IMR-90 (cell line): ENCODE measurements at regions not wholly inside any gene's neighbourhood (a gene's known extent, or its start where the extent isn't known, plus 50 kb on each side); places are given as distances from the start of the nearest gene placed in this dataset.

Experiments used
- ATAC-seq: fragments of 200-7000 bp; cut with Tn5 transposase; 2 replicates; pipeline ENCODE4 v1.9.1; 2020; ENCODE audit warnings: low read depth, mild to moderate bottlenecking, moderate library complexity
- BruUV-seq: library from RNA; stranded (reverse); fragments of 400-500 nt; replicated peaks from 2 replicates; lab custom pipeline; 2021; lab: Mats Ljungman, UMichigan
- CTCF ChIA-PET: fragments of 300-600 bp; formaldehyde crosslinking; extraction: SDS; loops from one replicate; lab custom pipeline; 2021; ENCODE audit warnings: antibody characterized with exemption; lab: Yijun Ruan, JAX
- POLR2A ChIA-PET: fragments of 300-600 bp; sonication (Branson Sonifier 250); formaldehyde crosslinking; loops from one replicate; lab custom pipeline; 2022; ENCODE audit warnings: antibody characterized with exemption; ENCODE audit not compliant: unreplicated experiment; lab: Charles Lee
- DNase-seq: peaks from one replicate; pipeline ENCODE4 v3.0.0; 2013
- H2AFZ ChIP-seq: replicated peaks from 2 replicates; pipeline ENCODE3; 2013; ENCODE audit warnings: low read length, mild to moderate bottlenecking; ENCODE audit not compliant: poor library complexity
- H2AK5ac ChIP-seq: 2 replicates; pipeline ENCODE4 v1.6.1; 2013; ENCODE audit warnings: low read depth, low read length, inconsistent platforms
- H2AK9ac ChIP-seq: replicated peaks from 2 replicates; pipeline ENCODE3; 2013; ENCODE audit warnings: mild to moderate bottlenecking, low read depth, low read length, moderate library complexity; ENCODE audit not compliant: poor library complexity
- H2BK120ac ChIP-seq: 2 replicates; pipeline ENCODE4 v1.6.1; 2013; ENCODE audit warnings: low read depth, low read length, inconsistent platforms
- H2BK15ac ChIP-seq: 3 replicates; pipeline ENCODE4 v1.6.1; 2013; ENCODE audit warnings: low read depth, low read length, inconsistent platforms
- H2BK20ac ChIP-seq: 2 replicates; pipeline ENCODE4 v1.6.1; 2013; ENCODE audit warnings: low read depth, mild to moderate bottlenecking, inconsistent platforms, low read length, moderate library complexity
- H2BK5ac ChIP-seq: 2 replicates; pipeline ENCODE4 v1.6.1; 2013; ENCODE audit warnings: mild to moderate bottlenecking, low read depth, low read length, inconsistent platforms; ENCODE audit not compliant: poor library complexity, severe bottlenecking
- H3K14ac ChIP-seq: replicated peaks from 2 replicates; pipeline ENCODE4 v1.6.1; 2013; ENCODE audit warnings: low read depth, low read length, inconsistent platforms
- H3K18ac ChIP-seq: 2 replicates; pipeline ENCODE4 v1.6.1; 2013; ENCODE audit warnings: low read depth, low read length, control low read depth
- H3K23ac ChIP-seq: 2 replicates; pipeline ENCODE4 v1.6.1; 2013; ENCODE audit warnings: low read depth, low read length, inconsistent platforms
- H3K27ac ChIP-seq: 2 replicates; pipeline ENCODE4 v1.5.1; 2013; ENCODE audit warnings: mild to moderate bottlenecking, control low read depth, low read length; ENCODE audit not compliant: insufficient read depth
- H3K27me3 ChIP-seq: 2 replicates; pipeline ENCODE4 v1.6.1; 2013; ENCODE audit warnings: low read length; ENCODE audit not compliant: control insufficient read depth, insufficient read depth
- H3K36me3 ChIP-seq: 2 replicates; pipeline ENCODE4 v1.6.1; 2013; ENCODE audit warnings: low read length, mixed read lengths; ENCODE audit not compliant: control insufficient read depth, insufficient read depth
- H3K4ac ChIP-seq: 2 replicates; pipeline ENCODE4 v1.6.1; 2013; ENCODE audit warnings: low read depth, low read length, inconsistent platforms
- H3K4me1 ChIP-seq: 2 replicates; pipeline ENCODE4 v1.6.1; 2013; ENCODE audit warnings: low read length, mixed read lengths; ENCODE audit not compliant: control insufficient read depth, insufficient read depth
- H3K4me2 ChIP-seq: 2 replicates; pipeline ENCODE4 v1.6.1; 2013; ENCODE audit warnings: low read depth, mild to moderate bottlenecking, control low read depth, low read length, moderate library complexity
- H3K4me3 ChIP-seq: 2 replicates; pipeline ENCODE4 v1.5.1; 2013; ENCODE audit warnings: low read depth, mild to moderate bottlenecking, control low read depth, low read length, moderate library complexity; ENCODE audit not compliant: insufficient read depth
- H3K56ac ChIP-seq: 2 replicates; pipeline ENCODE4 v1.6.1; 2013; ENCODE audit warnings: low read length, inconsistent platforms; ENCODE audit not compliant: insufficient read depth; ENCODE audit errors: extremely low read depth
- H3K79me1 ChIP-seq, 2 experiments: 2 replicates each; pipeline ENCODE4 v1.6.1; 2013; ENCODE audit warnings: low read length in 2 of 2, inconsistent platforms in 1 of 2, low read depth in 1 of 2
- H3K9ac ChIP-seq: 2 replicates; pipeline ENCODE4 v1.6.1; 2013; ENCODE audit warnings: low read depth, low read length, control low read depth
- H3K9me1 ChIP-seq: 2 replicates; pipeline ENCODE4 v1.6.1; 2013; ENCODE audit warnings: low read length, inconsistent platforms; ENCODE audit not compliant: insufficient read depth
- H3K9me3 ChIP-seq: 2 replicates; pipeline ENCODE4 v1.6.1; 2013; ENCODE audit warnings: low read length; ENCODE audit not compliant: control insufficient read depth, insufficient read depth
- H4K20me1 ChIP-seq: 2 replicates; pipeline ENCODE4 v1.6.1; 2013; ENCODE audit warnings: low read length, inconsistent platforms; ENCODE audit not compliant: insufficient read depth
- H4K5ac ChIP-seq: 2 replicates; pipeline ENCODE4 v1.6.1; 2013; ENCODE audit warnings: mild to moderate bottlenecking, low read depth, low read length, control low read depth
- H4K8ac ChIP-seq, 2 experiments: 2 replicates each; pipeline ENCODE4 v1.6.1; 2013; ENCODE audit warnings: low read depth in 2 of 2, low read length in 2 of 2, control low read depth in 1 of 2, inconsistent platforms in 1 of 2
- H4K91ac ChIP-seq: 2 replicates; pipeline ENCODE4 v1.6.1; 2013; ENCODE audit warnings: low read depth, low read length, inconsistent platforms; ENCODE audit not compliant: insufficient read depth
- BHLHE40 ChIP-seq: fragments of 150-350 bp; IDR thresholded peaks from 2 replicates; pipeline ENCODE4 v1.6.1; 2016; ENCODE audit warnings: mild to moderate bottlenecking, low read depth, low read length
- FOS ChIP-seq: fragments of 150-350 bp; IDR thresholded peaks from 2 replicates; pipeline ENCODE4 v1.6.1; 2016; ENCODE audit warnings: low read depth, low read length
- MAFK ChIP-seq: IDR thresholded peaks from 2 replicates; pipeline ENCODE4 v1.6.1; 2012; ENCODE audit warnings: low read depth, low read length, improper control_type of control experiment
- MAZ ChIP-seq: IDR thresholded peaks from 2 replicates; pipeline ENCODE4 v1.6.1; 2012; ENCODE audit warnings: low read depth, mild to moderate bottlenecking, low read length, improper control_type of control experiment, moderate library complexity, borderline replicate concordance
- NFE2L2 ChIP-seq: fragments of 150-350 bp; IDR thresholded peaks from 2 replicates; pipeline ENCODE4 v1.6.1; 2016; ENCODE audit warnings: low read depth, mild to moderate bottlenecking, low read length
- POLR2A ChIP-seq: IDR thresholded peaks from 2 replicates; pipeline ENCODE4 v1.6.1; 2012; ENCODE audit warnings: mild to moderate bottlenecking, low read depth, low read length
- RAD21 ChIP-seq: IDR thresholded peaks from 2 replicates; pipeline ENCODE4 v1.6.1; 2012; ENCODE audit warnings: low read length, improper control_type of control experiment
- RCOR1 ChIP-seq: IDR thresholded peaks from 2 replicates; pipeline ENCODE4 v1.6.1; 2012; ENCODE audit warnings: mild to moderate bottlenecking, low read length, improper control_type of control experiment; ENCODE audit not compliant: insufficient replicate concordance
- RFX5 ChIP-seq: IDR thresholded peaks from 2 replicates; pipeline ENCODE4 v1.8.0; 2012; ENCODE audit warnings: low read depth, mild to moderate bottlenecking, low read length, moderate library complexity
- SMC3 ChIP-seq: fragments of 150-350 bp; IDR thresholded peaks from 2 replicates; pipeline ENCODE4 v1.6.1; 2016; ENCODE audit warnings: low read depth, mild to moderate bottlenecking, antibody characterized with exemption, low read length, moderate library complexity
- WGBS, 2 experiments: methylation state at CpG; one replicate each; pipeline versions ENCODE4 v1.1.5 to v1.1.7; 2013; ENCODE audit warnings: missing lambda C conversion rate in 2 of 2; ENCODE audit not compliant: insufficient read length in 1 of 2; ENCODE audit errors: extremely low coverage in 2 of 2; 5-methylcytosine and 5-hydroxymethylcytosine counted together
- dilution Hi-C: fragments of 300-500 bp; cut with HindIII; formaldehyde crosslinking; loops from one replicate; pipeline ENCODE4 v1.14.3; 2018; ENCODE audit warnings: low sequenced_read_pairs; ENCODE audit not compliant: unreplicated experiment
- in situ Hi-C: fragments of 300-500 bp; cut with MboI; formaldehyde crosslinking; loops from 3 replicates; pipeline ENCODE4 v1.14.3; 2019; ENCODE audit warnings: low sequenced_read_pairs, inconsistent platforms, mixed read lengths
- intact Hi-C: fragments of 100-400 bp; cut with micrococcal nuclease; formaldehyde crosslinking; loops from 2 replicates; pipeline ENCODE4 v1.10.0; 2022

- Histone ChIP-seq H3K4ac (no peak overlapping the region), H2AK9ac (no peak overlapping the region), H3K4me1 (peaks cover 2% of the 10 kb centered on the region; the same call in 1 of the 2 replicates), H4K5ac (no peak overlapping the region), H3K27me3 (no peaks in the 10 kb centered on the region), H3K9ac (no peak overlapping the region), H3K36me3 (no peaks in the 10 kb centered on the region), H2BK20ac (no peak overlapping the region), H3K4me2 (no peak overlapping the region), H3K56ac (no peak overlapping the region), H3K9me3 (no peaks in the 10 kb centered on the region), H2AK5ac (no peak overlapping the region), H2BK5ac (no peak overlapping the region), H2AFZ (no peak overlapping the region), H3K79me1 (no peaks in the 10 kb centered on the region), H3K4me3 (no peak overlapping the region), H3K9me1 (no peaks in the 10 kb centered on the region), H2BK120ac (no peak overlapping the region), H3K23ac (no peak overlapping the region), H3K27ac (no peak overlapping the region), H3K14ac (no peak overlapping the region), H2BK15ac (no peak overlapping the region), H4K91ac (no peak overlapping the region), H3K18ac (no peak overlapping the region), H4K8ac (no peak overlapping the region), H4K20me1 (no peaks in the 10 kb centered on the region)
- DNase-seq (no peak), ATAC-seq (no peak)
- BruUV-seq: no TSS peak
- in situ Hi-C loops (loop anchor here (25.0 kb wide), 1 partner anchor 736 kb away; no protein-coding TSS in a partner anchor), dilution Hi-C loops (no loop called here), intact Hi-C loops (no loop called here)
- ChIA-PET POLR2A (no interaction called here), CTCF (no interaction called here)
- no peak for TF ChIP-seq POLR2A
- TF ChIP-seq RAD21: no peak
- no peak for TF ChIP-seq NFE2L2
- no peak for TF ChIP-seq MAFK
- no peak for TF ChIP-seq BHLHE40
- TF ChIP-seq RCOR1: no peak
- no peak for TF ChIP-seq FOS
- no peak for TF ChIP-seq RFX5
- no peak for TF ChIP-seq MAZ
- no peak for TF ChIP-seq SMC3
- no CpG with 5 or more reads among the region's 3 CpGs for WGBS, 2 experiments
Measured at GRCh38 chr4:24423670-24424069, 160.7 kb downstream of the DHX15 start.
